Gastroesophageal sphincter (tissue), 3 donors: ENCODE measurements at regions not wholly inside any gene's neighbourhood (a gene's known extent, or its start where the extent isn't known, plus 50 kb on each side); places are given as distances from the start of the nearest gene placed in this dataset.

ENCODE experiments used
- CTCF ChIP-seq, 4 experiments: fragments of 200-600 bp in 2 of 4; fragments of 450-650 bp in 2 of 4; sonication (generic) in 1 of 4; IDR thresholded peaks; one replicate each; pipeline ENCODE4 v1.5.1; 2017 to 2019; ENCODE audit warnings: antibody characterized with exemption in 4 of 4, mild to moderate bottlenecking in 2 of 4, moderate library complexity in 2 of 4
- EP300 ChIP-seq: sonication (generic); formaldehyde crosslinking; IDR thresholded peaks from one replicate; pipeline ENCODE4 v1.6.1; 2017; ENCODE audit warnings: antibody characterized with exemption, mild to moderate bottlenecking
- POLR2A ChIP-seq, 2 donors: fragments of 450-650 bp; IDR thresholded peaks; one replicate each; pipeline ENCODE4 v1.6.1; 2017; ENCODE audit warnings: antibody characterized with exemption in 2 of 2, mild to moderate bottlenecking in 2 of 2, moderate library complexity in 1 of 2
- POLR2AphosphoS5 ChIP-seq: sonication (generic); formaldehyde crosslinking; IDR thresholded peaks from one replicate; pipeline ENCODE4 v1.6.1; 2017; ENCODE audit warnings: antibody characterized with exemption

GRCh38 chr15:56812961-56813360 lies 79.7 kb upstream of the ZNF280D start:
- TF ChIP-seq CTCF (IDR thresholded peaks at IDR 0.05) (no peak), POLR2A (IDR thresholded peaks at IDR 0.05) (no peak), EP300 (no peak), POLR2AphosphoS5 (no peak)
